Panc1 (cell line): ENCODE measurements at regions not wholly inside any gene's neighbourhood (a gene's known extent, or its start where the extent isn't known, plus 50 kb on each side); places are given as distances from the start of the nearest gene placed in this dataset.

Source experiments
- CTCF ChIP-seq: fragments of 450-650 bp; IDR thresholded peaks from 2 replicates; pipeline ENCODE4 v1.5.1; 2017; ENCODE audit warnings: mild to moderate bottlenecking
- REST ChIP-seq, 2 experiments: IDR thresholded peaks; 2 replicates each; pipeline ENCODE4 v1.6.1; 2011 to 2012; ENCODE audit warnings: low read depth in 2 of 2, control low read depth in 1 of 2, low read length in 1 of 2, mild to moderate bottlenecking in 1 of 2, moderate library complexity in 1 of 2; ENCODE audit not compliant: insufficient read depth in 1 of 2

GRCh38 chrX:99495453-99495852 is 914.6 kb downstream of the PCDH19 start:
- TF ChIP-seq CTCF (no peak), REST (IDR thresholded peaks at IDR 0.05; ENCODE audit: insufficient read depth in 1 of 2, low read depth in 2 of 2, low read length in 1 of 2) (no peak)
